PFSK-1 (cell line): ENCODE measurements at regions not wholly inside any gene's neighbourhood (a gene's known extent, or its start where the extent isn't known, plus 50 kb on each side); places are given as distances from the start of the nearest gene placed in this dataset.

Source experiments
- FOXP2 ChIP-seq: optimal IDR thresholded peaks from 2 replicates; pipeline ENCODE3; 2011; ENCODE audit warnings: borderline replicate concordance, control low read depth, inconsistent platforms; ENCODE audit not compliant: insufficient read depth; ENCODE audit errors: extremely low read length, extremely low read depth
- POLR2AphosphoS5 ChIP-seq: IDR thresholded peaks from 2 replicates; pipeline ENCODE4 v1.6.1; 2012; ENCODE audit warnings: low read depth, mild to moderate bottlenecking, control low read depth, low read length, moderate library complexity
- TAF1 ChIP-seq: IDR thresholded peaks from 2 replicates; pipeline ENCODE4 v1.6.1; 2012; ENCODE audit warnings: low read length, control low read depth, borderline replicate concordance; ENCODE audit not compliant: insufficient read depth
- TF ChIP-seq, protein P1 (sequence below), 2 experiments: IDR thresholded peaks; 2 replicates each; pipeline versions ENCODE4 v1.6.1 to v1.8.0; 2011 to 2012; ENCODE audit warnings: low read depth in 2 of 2, low read length in 2 of 2, control low read depth in 1 of 2, inconsistent platforms in 1 of 2, mild to moderate bottlenecking in 1 of 2, moderate library complexity in 1 of 2; ENCODE audit not compliant: insufficient read depth in 1 of 2

DNA sequence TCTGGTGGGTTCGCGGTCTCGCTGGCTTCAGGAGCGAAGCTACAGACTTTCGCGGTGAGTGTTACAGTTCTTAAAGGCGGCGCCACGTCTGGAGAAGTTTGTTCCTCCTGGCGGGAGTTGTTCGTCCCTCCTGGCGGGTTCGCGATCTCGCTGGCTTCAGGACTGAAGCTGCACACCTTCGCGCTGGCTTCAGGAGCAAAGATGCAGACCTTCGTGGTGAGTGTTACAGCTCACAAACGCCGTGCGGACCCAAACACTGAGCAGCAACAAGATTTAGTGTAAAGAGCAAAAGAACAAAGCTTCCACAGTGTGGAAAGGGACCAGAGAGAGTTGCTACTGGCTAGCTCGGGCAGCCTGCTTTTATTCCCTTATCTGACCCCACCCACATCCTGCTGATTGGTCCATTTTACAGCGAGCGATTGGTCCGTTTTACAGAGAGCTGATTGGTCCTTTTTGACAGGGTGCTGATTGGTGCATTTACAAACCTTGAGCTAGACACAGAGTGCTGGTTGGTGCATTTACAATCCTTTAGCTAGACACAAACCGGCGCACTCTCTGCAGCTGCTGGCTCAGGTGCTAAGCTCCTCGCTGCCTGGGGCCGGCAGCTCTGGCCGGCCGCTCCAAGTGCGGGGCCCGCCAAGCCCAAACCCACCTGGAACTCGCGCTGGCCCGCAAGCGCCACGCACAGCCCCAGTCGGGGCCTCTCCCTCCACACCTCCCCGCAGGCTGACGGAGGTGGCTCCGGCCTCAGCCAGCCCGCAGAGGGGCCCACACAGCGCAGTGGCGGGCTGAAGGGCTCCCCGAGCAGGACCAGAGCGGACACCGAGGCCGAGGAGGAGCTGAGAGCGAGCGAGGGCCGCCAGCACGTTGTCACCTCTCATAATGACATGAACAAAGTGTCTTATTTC lies 172.8 kb upstream of the KCTD3 start:
- TF ChIP-seq POLR2AphosphoS5 (no peak), TAF1 (no peak), FOXP2 (no peak)
- TF ChIP-seq, protein P1, sequence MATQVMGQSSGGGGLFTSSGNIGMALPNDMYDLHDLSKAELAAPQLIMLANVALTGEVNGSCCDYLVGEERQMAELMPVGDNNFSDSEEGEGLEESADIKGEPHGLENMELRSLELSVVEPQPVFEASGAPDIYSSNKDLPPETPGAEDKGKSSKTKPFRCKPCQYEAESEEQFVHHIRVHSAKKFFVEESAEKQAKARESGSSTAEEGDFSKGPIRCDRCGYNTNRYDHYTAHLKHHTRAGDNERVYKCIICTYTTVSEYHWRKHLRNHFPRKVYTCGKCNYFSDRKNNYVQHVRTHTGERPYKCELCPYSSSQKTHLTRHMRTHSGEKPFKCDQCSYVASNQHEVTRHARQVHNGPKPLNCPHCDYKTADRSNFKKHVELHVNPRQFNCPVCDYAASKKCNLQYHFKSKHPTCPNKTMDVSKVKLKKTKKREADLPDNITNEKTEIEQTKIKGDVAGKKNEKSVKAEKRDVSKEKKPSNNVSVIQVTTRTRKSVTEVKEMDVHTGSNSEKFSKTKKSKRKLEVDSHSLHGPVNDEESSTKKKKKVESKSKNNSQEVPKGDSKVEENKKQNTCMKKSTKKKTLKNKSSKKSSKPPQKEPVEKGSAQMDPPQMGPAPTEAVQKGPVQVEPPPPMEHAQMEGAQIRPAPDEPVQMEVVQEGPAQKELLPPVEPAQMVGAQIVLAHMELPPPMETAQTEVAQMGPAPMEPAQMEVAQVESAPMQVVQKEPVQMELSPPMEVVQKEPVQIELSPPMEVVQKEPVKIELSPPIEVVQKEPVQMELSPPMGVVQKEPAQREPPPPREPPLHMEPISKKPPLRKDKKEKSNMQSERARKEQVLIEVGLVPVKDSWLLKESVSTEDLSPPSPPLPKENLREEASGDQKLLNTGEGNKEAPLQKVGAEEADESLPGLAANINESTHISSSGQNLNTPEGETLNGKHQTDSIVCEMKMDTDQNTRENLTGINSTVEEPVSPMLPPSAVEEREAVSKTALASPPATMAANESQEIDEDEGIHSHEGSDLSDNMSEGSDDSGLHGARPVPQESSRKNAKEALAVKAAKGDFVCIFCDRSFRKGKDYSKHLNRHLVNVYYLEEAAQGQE (IDR thresholded peaks at IDR 0.05; ENCODE audit: insufficient read depth in 1 of 2, low read depth in 2 of 2, low read length in 2 of 2) = no peak
